ENCODE measurements at regions not wholly inside any gene's neighbourhood (a gene's known extent, or its start where the extent isn't known, plus 50 kb on each side); places are given as distances from the start of the nearest gene placed in this dataset.

DNA sequence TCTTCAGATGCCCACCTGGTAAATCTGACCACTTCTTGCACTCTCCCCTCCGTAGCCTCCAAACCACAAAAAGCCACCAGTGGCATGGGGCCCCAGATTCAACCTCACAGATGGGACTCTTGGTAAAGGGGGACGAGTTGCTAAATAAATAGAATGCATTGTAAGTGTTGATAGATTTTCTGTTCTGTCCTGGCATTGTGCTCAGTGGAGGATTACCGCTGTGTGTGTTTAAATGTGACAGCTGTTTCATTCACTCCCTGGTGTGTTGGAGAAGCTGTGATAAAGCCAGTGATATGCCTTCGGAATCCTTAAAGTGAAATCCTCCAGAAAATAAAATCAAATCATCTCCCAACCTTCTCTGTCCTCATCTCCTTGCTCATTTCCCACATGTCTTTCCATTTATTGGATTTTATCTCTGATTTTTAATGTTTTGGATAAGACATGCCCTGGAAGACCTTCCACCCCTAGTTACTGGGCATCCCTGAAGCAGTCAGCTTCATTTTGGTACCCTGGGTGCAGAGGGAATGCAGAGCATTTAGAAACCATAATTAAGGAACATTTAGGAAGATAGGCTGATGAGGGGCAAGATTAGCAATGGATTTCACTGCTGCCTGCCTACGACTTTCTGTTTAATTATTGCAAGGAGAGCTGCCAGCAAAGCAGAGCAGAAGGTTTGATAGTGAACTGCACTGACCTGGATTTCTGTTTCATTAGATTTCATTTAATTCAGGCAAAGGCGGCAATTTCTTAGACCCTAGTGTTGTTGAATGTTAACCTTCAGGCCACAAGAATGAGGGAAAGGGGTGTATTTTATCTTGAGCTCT, 460.9 kb upstream of the KIRREL3 start:
- DNase-seq, result no peak

DNA sequence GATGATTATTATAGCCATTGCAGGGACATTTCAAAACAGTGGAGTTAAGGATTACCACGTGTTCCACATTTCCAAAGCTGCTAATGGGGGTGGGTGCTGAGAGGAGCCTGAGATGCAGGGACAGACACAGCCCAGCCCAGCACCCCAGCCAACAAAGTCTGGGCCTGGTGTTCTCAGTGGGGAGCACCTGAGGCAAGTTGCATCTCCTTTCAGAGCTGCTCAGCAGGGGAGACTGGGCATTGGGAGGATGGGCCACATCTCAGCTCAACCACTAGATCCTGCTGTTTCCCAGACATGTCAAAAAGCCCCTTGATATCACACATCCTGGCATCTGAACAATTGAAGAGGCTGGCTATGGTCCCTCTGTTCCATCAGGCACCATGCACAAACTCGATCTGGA, 458.0 kb upstream of the KIRREL3 start:
- DNase-seq, result no peak

DNA sequence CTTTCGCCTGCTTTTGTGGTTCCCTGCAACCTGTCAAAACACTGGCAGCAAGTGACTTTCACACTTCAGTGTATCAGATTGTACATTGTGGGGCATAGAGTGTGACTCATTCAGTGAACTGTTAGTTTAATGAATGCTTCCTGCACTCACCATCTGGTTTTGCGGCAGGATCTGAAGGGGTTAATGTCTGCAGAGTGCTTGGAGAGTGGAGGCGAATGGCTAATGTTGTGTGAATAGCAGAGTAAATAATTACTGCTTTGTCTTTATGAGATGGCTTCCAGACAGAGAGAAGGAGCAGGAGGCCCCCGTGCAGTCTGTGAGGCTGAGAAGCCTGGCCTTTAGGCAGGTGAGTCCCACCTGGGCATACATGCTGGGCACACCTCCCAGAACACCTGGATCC, 454.3 kb upstream of the KIRREL3 start:
- DNase-seq, result no peak

DNA sequence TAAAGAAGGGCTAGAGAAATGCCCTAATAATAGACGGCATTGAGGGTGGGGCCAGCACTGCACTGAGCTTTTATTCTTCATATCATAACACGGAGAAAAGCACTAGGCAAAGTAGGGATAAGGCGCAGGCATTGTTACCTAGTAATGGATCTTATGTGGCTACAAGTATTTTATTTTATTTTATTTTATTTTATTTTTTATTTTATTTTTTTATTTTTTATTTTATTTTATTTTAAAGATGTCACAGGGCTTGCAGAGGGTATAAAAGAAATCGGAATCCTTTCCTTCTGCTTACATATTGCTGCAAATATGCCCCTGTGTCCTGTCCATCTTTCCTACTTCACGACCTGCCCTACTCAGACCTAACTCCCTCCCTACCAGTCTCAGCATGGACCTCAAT, 452.0 kb upstream of the KIRREL3 start:
- DNase-seq, result no peak

DNA sequence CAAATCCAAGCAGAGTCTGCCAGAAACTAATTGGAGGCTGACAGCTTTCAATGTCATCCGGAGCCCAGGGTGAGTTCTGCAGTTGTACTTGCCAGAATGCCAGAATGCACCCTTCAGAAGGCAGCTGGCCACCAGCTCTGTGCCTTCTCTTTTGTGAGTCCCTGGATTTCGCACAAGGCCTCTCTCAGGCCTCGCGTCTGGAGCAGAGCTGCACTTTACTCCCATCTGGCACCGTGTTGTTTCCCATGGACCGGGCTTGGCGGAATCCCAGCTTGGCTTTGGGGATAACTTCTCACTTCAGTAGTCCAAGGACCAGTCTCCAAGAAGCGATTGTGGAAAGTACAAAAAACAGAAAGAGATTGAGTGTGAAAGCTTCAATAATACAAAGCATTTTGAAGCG, 451.3 kb upstream of the KIRREL3 start:
- no peak for DNase-seq

DNA sequence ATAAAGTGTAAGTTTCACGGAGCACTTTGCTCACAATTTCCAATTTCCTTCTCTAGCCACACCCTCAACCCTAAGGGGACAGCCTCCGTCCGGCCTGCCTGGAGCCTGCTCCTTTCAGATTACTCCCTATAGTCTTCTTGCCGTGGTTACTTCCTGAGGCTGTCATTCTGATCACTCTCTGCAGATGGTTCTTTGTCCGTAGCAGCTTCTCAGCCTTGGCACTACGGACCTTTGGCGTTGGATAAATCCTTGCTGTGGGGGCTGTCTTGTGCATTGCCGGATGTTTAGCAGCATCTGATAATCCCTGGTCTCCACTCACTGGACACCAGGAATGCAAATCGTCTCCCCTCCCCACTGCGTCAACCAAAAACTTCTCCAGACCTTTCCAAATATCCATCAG, 447.5 kb upstream of the KIRREL3 start:
- DNase-seq, result no peak

DNA sequence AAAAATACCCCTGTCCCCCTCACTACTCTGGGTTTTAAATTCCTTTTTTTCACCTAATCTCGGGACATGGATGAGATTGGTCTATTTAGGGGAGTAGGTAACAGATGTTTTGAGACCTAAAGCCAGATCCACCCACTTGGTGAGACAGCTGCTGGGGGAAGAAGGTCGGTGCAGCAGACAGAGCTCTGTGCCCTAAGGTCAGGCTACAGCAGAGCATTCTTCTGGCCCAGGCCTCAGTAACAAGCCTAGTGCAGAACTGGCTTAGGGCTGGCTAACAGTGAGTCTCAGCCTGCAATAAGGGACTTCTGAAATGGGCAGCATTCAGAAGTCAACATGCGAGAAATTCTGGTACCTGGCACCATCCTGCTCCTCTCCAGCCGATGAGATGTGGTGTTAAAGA, 444.9 kb upstream of the KIRREL3 start:
- no peak for DNase-seq

DNA sequence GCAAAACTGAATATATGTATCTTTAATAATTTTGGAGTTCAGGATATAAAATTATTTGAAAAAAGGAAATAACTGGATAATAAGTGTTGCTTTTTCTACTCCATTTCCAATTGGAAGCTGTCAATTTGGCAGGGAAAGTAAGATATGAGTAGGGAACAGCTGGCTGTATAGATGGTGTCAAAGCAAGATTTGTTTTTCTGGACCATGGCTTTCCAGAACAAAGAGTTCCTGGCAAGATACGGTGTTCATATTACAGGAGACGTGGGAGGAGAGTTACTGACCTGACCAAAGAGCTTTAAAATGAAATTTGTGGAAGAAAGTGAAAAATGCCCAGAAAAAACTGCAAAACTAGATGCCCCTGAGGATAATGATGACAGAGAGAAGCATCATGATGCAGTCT, 442.7 kb upstream of the KIRREL3 start:
- no peak for DNase-seq

DNA sequence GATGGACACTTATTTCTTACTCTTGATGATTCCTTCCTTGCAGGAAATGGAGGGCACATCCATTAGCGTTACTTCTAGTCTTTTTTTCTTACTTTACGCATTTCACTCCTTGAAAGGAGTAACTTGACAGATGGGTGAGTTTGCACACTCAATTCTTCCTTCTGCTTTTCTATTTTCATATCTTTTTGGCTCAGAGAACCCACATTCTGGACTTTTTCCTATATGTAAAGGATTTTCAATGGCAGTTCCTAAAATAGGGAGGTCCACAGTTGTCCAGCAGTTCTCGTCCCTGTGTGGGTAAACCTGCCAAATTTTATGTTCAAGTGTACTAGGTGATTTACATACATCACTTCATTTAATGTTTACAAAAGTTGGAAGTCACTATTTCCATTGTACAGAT, 440.0 kb upstream of the KIRREL3 start:
- no peak for DNase-seq

DNA sequence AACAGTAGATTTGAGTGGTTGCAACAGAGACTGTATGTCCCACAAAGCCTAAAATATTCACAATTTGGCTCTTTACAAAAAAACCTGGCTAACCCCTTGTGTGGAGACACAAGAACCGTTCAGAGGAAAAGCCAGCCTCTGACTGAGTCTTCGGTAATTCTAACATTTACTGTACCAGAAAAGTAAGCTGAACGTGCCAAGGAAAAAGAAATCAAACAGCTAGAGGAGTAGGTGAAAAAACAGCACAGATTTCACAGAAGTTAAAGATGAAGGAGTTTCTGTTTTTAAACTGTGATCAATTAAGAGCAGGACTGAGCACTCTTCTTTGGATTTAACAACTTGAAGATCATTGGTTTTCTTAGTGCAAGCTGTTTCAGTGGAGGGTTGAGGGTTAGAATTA, 424.7 kb upstream of the KIRREL3 start:
- DNase-seq, result no peak

DNA sequence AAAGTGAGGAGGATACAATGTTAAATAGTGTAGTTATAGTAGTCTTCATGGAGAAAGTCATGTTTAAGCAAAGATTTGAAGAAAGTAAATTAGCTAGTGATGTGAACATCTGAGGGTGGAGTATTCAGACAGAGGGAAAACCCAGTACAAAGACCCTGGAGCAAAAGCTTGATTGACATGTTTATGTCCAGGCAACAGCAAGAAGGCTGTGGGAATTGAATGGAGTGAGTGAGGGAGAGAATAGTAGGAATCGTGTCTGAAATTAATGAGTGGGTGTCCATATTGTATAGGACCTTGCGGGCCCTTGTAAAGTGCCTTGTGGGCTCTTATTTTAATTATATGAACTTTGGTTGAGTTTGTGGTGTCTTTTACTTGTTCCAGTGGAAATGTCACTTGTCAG, 424.1 kb upstream of the KIRREL3 start:
- no peak for DNase-seq

DNA sequence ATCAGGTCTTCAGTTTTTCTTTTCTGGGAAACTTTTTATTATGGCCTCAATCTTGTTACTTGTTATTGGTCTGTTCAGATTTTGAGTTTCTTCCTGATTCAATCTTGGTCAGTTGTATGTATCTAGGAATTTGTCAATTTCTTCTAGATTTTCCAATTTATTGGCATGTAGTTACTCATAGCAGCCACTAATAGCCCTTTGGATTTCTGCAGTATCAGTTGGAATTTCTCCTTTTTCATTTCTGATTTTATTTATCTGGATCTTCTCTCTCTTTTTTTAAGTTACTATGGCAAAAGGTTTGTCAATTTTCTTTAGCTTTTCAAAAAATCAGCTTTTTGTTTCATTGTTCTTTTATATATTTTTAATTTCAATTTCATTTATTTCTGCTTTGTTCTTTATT, 419.6 kb upstream of the KIRREL3 start:
- DNase-seq, result no peak

DNA sequence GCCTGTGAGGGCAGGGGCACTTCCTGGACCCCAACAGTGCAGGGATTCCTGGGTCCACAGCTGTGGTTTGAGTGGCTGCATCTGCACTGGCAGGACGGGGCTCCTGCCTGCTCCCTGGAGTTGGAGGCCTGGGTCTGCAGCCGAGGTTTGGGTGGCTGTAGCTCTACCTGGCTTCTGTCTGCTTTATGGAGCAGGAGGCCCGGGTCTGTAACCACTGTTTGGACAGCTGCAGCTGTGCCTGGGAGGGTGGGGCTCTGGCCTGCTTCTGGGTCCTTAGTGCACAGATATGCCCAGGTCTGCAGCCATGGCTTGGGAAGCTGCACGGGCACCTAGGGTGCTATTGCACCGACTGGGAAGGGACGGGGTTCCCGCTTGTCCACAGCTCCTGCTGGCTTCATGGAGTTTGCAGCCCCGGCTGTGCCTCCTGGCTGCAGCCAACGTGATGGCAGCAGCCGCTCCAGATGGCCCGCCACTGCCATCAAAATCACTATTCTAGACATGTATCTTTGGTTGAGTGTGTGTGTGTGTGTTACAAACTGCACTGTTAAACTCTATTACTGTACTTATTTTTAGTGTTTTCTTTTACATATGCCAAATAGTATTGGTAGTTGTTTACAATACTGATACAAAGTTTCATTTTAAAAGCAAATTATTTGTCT, 412.3 kb upstream of the KIRREL3 start:
- no peak for DNase-seq

DNA sequence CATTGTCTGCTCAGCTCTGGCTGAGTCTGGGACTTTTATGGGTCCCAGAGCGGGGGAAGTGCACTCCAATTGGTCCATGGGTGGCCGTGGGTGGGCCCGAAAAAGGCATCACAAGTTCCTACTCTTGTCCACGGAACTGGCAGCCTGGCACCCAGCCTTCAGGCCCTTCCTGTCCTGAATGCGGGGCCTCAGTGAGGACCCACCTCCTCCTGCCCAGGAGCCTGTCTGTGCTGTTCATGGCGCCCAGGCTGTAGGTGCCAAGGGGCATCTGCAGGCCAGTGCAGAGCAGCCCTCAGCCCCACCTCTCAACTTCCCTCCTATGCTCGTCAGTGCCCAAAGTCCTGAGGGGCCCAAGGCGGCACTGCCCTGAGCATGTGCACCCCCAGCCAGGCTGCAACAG, 411.7 kb upstream of the KIRREL3 start:
- DNase-seq, result no peak

DNA sequence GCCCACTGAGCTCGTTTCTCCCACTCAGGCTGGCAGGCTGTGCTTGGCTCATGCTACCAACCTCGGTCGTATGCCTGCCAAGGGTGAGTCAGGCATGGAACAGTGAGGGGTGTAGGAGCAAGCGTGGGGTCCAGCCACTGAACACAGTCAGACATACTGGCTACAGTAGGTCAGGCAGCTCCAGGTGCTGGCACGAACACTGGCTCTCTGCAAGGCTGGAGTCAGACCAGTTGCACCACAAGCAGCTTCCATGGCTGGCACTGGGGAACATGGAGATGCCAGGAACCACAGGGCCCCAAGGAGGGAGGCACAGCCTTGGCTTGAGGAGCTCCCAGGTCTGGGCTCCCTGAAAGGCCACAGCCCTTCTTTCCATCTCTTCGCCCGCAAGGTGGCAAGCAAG, 410.7 kb upstream of the KIRREL3 start:
- DNase-seq, result no peak

DNA sequence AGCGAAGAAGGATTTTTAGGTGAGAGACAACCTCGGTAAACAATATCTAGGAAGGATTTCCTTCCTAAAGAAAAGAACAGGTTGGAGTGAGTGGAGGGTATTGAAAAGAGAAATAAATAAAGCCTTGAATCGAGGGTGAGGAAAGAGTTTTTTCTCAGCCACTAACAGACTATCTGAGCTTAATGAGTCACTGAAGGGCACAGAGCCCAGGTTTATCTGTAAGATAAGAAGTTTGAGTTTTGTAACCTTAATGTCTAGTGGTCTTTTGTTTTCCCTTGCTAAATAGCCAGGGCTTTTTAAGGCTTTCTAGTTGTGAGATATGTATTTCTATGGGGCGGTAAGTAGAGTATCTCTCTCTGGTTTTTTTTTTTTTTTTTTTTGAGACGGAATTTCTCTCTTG, 394.5 kb upstream of the KIRREL3 start:
- no peak for DNase-seq

DNA sequence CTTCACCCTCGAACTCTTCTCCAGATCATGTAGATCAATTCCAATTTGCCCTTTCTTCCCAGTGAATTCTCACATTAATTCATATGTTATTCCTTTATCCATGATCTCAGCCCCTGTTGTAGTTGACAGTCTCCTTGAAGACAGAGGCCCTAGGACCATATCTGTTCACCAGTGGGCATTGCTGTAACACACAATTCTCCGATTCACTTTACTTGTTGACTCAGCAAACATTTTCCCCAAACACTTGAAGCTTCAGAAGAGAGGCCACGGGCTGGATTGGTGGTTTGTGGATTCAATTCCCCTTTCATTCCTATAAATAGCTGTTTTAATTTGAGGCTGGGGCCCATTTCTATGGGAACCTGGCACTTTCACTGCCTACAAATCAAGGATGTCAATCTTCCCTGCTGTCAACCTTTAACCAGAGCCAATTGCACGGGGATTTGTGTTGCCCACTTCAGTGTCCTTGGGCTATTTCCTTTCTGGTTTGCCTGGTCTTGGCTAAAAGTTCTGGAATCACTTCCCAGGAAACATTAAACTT, 393.0 kb upstream of the KIRREL3 start:
- DNase-seq, result no peak

DNA sequence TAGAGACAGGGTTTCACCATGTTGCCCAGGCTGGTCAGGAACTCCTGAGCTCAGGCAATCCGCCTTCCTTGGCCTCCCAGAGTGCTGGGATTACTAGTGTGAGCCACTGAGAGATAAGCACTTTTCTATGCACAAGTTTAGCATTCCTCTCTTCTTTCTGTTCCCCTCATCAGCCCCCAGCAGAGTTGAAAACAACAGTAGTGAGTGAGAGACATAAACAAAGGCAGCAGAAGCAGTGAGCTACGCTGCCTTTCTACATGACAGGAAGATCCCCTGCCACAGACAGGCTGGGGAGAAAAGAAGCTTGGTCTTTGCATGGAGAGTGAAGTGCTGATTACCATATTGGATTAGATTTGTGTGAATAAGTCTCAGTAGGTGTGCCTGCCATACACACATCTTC, 392.0 kb upstream of the KIRREL3 start:
- no peak for DNase-seq

DNA sequence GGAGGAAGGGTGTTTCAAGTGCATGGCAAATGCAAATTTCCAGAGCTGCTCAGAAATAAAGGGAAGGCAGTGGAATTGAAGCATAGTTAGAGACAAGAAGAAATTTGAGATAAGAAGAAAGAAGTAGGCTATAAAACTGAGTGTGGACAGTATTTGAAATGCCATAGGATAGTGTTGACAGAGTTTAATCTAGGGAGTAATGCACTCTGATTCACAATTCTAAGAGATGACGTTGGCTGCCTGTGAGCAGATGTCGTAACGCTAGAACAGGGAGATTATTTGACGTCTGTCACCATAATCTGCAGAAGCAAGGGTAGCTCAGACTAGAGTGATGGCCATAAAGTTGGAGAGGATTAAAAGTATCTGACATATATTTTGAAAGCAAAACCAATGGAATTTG, 389.9 kb upstream of the KIRREL3 start:
- DNase-seq, result no peak

DNA sequence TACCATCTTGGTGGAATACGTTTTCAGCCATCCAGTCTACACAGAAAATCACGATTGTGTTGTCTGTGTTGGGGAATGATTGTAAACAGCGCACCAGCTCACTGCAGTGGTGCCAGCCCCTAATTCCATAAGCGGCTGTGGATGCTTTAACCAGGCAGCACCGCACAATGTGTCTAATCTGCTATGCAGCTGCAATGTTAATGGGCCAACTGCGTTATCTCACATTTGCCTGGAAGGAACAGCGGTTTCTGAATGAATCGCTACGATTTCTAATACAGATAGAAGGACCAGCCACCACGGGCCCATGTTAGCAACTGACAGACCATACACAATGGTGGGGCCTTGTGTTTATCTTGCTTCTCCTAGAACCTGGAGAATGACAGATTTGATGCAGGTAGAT, 384.5 kb upstream of the KIRREL3 start:
- DNase-seq, result no peak

DNA sequence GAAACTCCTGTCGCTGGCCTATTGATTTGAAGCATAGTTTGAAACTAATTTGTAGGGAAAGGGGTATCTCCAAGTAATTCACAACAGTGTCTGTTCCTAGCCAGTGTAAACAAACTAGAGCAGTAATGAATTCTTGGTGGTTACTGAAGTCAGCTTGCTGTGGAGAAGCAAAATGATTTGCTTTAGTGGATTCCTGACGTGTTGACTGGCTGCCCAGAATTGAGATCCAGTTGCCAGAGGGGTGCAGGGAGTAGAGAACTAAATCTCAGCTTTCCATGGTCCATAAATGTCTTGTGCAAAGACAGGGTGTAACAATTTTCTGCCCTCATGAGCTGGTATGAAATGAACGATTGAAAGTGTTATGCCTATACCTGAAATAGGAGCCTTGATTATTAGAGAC, 382.5 kb upstream of the KIRREL3 start:
- DNase-seq, result no peak

DNA sequence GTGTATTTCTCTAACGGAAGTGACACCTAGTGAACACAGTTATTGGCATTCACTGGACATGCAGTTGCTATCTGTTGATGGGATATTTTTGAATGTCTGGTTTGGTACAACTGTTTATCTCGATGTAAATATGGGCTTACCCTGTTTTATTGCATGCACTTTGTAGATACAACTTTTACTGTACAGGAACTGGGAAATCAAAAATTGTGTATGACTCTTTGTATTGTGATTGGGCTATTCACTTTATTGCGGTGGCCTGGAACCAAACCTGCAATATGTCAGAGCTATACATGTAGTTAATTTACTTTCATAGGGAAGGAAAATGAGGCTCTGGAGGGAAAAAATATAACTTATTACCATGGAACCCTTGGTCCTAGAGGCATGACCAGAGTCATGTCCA, 380.7 kb upstream of the KIRREL3 start:
- DNase-seq, result no peak

DNA sequence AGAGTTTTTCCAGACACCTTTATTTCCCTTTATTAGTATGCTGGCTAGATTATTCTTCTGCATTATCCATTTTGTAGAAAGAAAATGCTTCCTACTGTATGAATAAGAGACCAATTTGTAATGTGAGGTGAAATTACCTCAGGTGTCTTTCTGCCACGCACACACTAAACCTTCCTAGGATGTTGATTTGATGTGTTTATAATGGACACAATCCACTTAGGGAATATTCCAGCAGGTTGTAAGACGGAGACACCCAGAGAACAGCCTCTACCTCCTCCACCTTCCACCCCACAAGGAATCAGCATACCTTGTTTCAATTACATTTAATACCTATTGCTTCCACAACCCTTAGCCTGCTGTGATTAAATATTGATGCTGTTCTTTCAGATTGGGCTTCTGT, 379.1 kb upstream of the KIRREL3 start:
- DNase-seq, result no peak

DNA sequence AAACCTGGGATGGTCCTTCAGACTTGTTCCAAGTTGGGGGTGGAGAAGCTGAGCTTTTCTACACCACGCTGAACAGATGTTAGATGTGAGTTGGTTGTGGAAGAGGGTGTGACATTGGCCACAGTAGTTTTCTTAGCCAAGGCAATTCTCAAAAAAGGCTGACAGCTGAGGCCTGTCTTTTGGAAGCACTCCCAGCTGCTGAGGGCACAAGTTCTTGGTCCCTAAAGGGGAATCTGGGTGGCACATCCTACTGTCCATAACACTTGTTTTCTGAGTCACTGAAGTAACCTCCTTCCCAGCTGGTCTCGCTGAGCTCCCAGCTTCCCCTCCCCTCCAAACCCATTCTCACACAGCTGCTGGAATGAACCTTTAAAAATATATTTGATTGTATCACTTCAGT, 375.7 kb upstream of the KIRREL3 start:
- no peak for DNase-seq

DNA sequence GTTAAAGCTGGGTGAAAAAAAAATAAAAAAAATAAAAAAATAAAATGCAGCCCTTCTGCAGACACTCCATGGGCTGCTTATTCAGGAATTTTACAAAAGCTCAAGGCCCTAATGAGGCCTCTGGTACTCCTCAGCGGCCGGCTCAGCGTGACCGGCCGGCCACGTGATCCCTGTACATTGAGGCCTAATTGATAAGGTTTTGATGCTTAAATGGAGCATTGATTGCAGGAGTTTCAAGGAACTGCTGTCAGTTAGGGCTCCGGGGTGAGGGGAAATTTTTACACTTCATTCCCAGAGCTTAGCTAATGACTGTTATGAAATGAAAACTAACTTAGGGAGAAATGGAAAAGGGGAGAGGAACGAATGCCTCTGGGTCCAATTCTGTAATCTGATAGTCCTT, 368.8 kb upstream of the KIRREL3 start:
- DNase-seq, result no peak

Data from CD4-positive, alpha-beta T cell treated with Interleukin-4 for 1 hour (primary cell).